ENCODE measurements at regions not wholly inside any gene's neighbourhood (a gene's known extent, or its start where the extent isn't known, plus 50 kb on each side); places are given as distances from the start of the nearest gene placed in this dataset.
A peak's percentile ranks its signal among the peaks of the same experiment; 100 is the strongest.

GRCh38 chr2:76281156-76281841 is 570.6 kb upstream of the GCFC2 start:
- Histone ChIP-seq H3K4me2 (ENCODE audit: insufficient read depth, low read length) (no peak overlapping the region), H3K4me3 (ENCODE audit: low read depth in 1 of 2, low read length in 2 of 2) (no peak overlapping the region), H3K79me2 (ENCODE audit: insufficient read depth, low read length) (no peaks in the 10 kb centered on the region), H3K9me3 (ENCODE audit: insufficient read depth, low read length, severe bottlenecking) (no peaks in the 10 kb centered on the region), H2AFZ (ENCODE audit: low read depth, low read length) (no peak overlapping the region), H3K9ac (ENCODE audit: low read depth, low read length) (no peak overlapping the region), H3K27me3 (ENCODE audit: insufficient read depth, low read length, poor library complexity) (peaks cover 3% of the 10 kb centered on the region), H3K27ac (ENCODE audit: low read length) (no peak overlapping the region), H3K4me1 (ENCODE audit: insufficient read depth, low read length) (peaks cover 4% of the 10 kb centered on the region; the same call in 1 of the 2 replicates), H3K36me3 (ENCODE audit: insufficient read depth, low read length) (no peaks in the 10 kb centered on the region), H4K20me1 (ENCODE audit: insufficient read depth, low read length) (no peaks in the 10 kb centered on the region)
- DNase-seq, result no peak
- TF ChIP-seq EZH2 (IDR thresholded peaks at IDR 0.05; ENCODE audit: borderline replicate concordance, low read depth, low read length, severe bottlenecking) (no peak), CTCF (IDR thresholded peaks at IDR 0.05; ENCODE audit: borderline replicate concordance, extremely low read depth, low read length, poor library complexity, severe bottlenecking) (peak; percentile 6)
- ATAC-seq (ENCODE audit: insufficient read depth, low read depth), result no peak

GRCh38 chr2:76280686-76281085 is 570.0 kb upstream of the GCFC2 start:
- Histone ChIP-seq H3K4me2 (ENCODE audit: insufficient read depth, low read length) (no peak overlapping the region), H3K36me3 (ENCODE audit: insufficient read depth, low read length) (no peaks in the 10 kb centered on the region), H4K20me1 (ENCODE audit: insufficient read depth, low read length) (no peaks in the 10 kb centered on the region), H3K27ac (ENCODE audit: low read length) (no peak overlapping the region), H3K4me3 (ENCODE audit: low read depth in 1 of 2, low read length in 2 of 2) (no peak overlapping the region), H3K27me3 (ENCODE audit: insufficient read depth, low read length, poor library complexity) (peaks cover 3% of the 10 kb centered on the region), H3K9ac (ENCODE audit: low read depth, low read length) (no peak overlapping the region), H3K79me2 (ENCODE audit: insufficient read depth, low read length) (no peaks in the 10 kb centered on the region), H2AFZ (ENCODE audit: low read depth, low read length) (no peak overlapping the region), H3K9me3 (ENCODE audit: insufficient read depth, low read length, severe bottlenecking) (no peaks in the 10 kb centered on the region), H3K4me1 (ENCODE audit: insufficient read depth, low read length) (peaks cover 10% of the 10 kb centered on the region; the same call in 1 of the 2 replicates)
- TF ChIP-seq EZH2 (IDR thresholded peaks at IDR 0.05; ENCODE audit: borderline replicate concordance, low read depth, low read length, severe bottlenecking) (no peak), CTCF (IDR thresholded peaks at IDR 0.05; ENCODE audit: borderline replicate concordance, extremely low read depth, low read length, poor library complexity, severe bottlenecking) (no peak)
- DNase-seq (no peak), ATAC-seq (ENCODE audit: insufficient read depth, low read depth) (no peak)

GRCh38 chr2:76279142-76279541 is 568.4 kb upstream of the GCFC2 start:
- no peak overlapping the region for H3K4me3 ChIP-seq (ENCODE audit: low read depth in 1 of 2, low read length in 2 of 2)
- H3K4me2 ChIP-seq (ENCODE audit: insufficient read depth, low read length), result no peak overlapping the region
- H3K36me3 ChIP-seq (ENCODE audit: insufficient read depth, low read length), result no peaks in the 10 kb centered on the region
- H2AFZ ChIP-seq (ENCODE audit: low read depth, low read length), result no peak overlapping the region
- TF ChIP-seq CTCF (IDR thresholded peaks at IDR 0.05; ENCODE audit: borderline replicate concordance, extremely low read depth, low read length, poor library complexity, severe bottlenecking), result no peak
- H3K9me3 ChIP-seq (ENCODE audit: insufficient read depth, low read length, severe bottlenecking), result no peaks in the 10 kb centered on the region
- no peak overlapping the region for H3K27ac ChIP-seq (ENCODE audit: low read length)
- DNase-seq (no peak), ATAC-seq (ENCODE audit: insufficient read depth, low read depth) (no peak)
- H3K9ac ChIP-seq (ENCODE audit: low read depth, low read length), result no peak overlapping the region
- no peaks in the 10 kb centered on the region for H3K79me2 ChIP-seq (ENCODE audit: insufficient read depth, low read length)
- peaks cover 10% of the 10 kb centered on the region; the same call in 1 of the 2 replicates for H3K4me1 ChIP-seq (ENCODE audit: insufficient read depth, low read length)
- peaks cover 3% of the 10 kb centered on the region for H3K27me3 ChIP-seq (ENCODE audit: insufficient read depth, low read length, poor library complexity)
- no peaks in the 10 kb centered on the region for H4K20me1 ChIP-seq (ENCODE audit: insufficient read depth, low read length)
